SK-N-MC (cell line): ENCODE measurements at regions not wholly inside any gene's neighbourhood (a gene's known extent, or its start where the extent isn't known, plus 50 kb on each side); places are given as distances from the start of the nearest gene placed in this dataset.
"Not testable (repeated sequence)": the region's sequence is repeated elsewhere in the genome, so short reads cannot be mapped to it uniquely, and the experiment has no call there.

Source experiments
- DNase-seq: peaks from one replicate; pipeline ENCODE4 v3.0.0-alpha.2; 2011; ENCODE audit warnings: low read depth, low spot score
- H3K27ac ChIP-seq: fragments of 200-600 bp; sonication (generic); 2 replicates; pipeline ENCODE4 v1.5.1; 2016; ENCODE audit warnings: mixed run types
- H3K36me3 ChIP-seq: fragments of 200-600 bp; sonication (generic); 2 replicates; pipeline ENCODE4 v1.6.1; 2017; ENCODE audit warnings: antibody characterized with exemption, low read length, mixed read lengths; ENCODE audit not compliant: insufficient read depth
- H3K4me3 ChIP-seq: fragments of 200-600 bp; sonication (generic); 2 replicates; pipeline ENCODE4 v1.5.1; 2016
- H3K9ac ChIP-seq: fragments of 200-600 bp; sonication (generic); 2 replicates; pipeline ENCODE4 v1.8.0; 2017; ENCODE audit warnings: mixed run types, mixed read lengths; ENCODE audit not compliant: insufficient read length
- H3K9me3 ChIP-seq: fragments of 200-600 bp; sonication (generic); 2 replicates; pipeline ENCODE4 v1.6.1; 2017; ENCODE audit warnings: low read depth, mild to moderate bottlenecking, antibody characterized with exemption, low read length, moderate library complexity, mixed read lengths
- EZH2 ChIP-seq: fragments of 200-600 bp; sonication (generic); IDR thresholded peaks from one replicate; pipeline ENCODE4 v1.6.1; 2017; ENCODE audit warnings: antibody characterized with exemption
- FOXP2 ChIP-seq: optimal IDR thresholded peaks from 2 replicates; pipeline ENCODE3; 2011; ENCODE audit warnings: mild to moderate bottlenecking, moderate library complexity; ENCODE audit not compliant: insufficient read depth; ENCODE audit errors: extremely low read length, control extremely low read depth
- POLR2AphosphoS5 ChIP-seq: IDR thresholded peaks from 2 replicates; pipeline ENCODE4 v1.6.1; 2012; ENCODE audit warnings: mild to moderate bottlenecking, low read depth, low read length, borderline replicate concordance

DNA sequence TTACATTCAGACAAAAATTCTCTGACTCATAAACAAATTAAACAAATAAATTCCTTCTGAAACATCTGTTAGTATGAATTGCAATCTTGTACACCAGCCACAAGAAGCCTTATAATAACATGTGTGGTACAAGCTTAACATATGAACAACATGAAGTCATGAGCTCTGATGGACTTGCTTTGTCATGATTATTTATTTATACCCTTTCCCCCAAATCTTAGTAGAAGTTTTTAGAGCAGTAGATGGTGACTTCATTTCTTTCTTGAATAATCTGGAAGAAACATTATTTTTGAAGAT is 633.4 kb downstream of the EPHA3 start:
- no peak for DNase-seq
- no peak overlapping the region for H3K9ac ChIP-seq
- H3K36me3 ChIP-seq, result no peaks in the 10 kb centered on the region
- no peak overlapping the region for H3K4me3 ChIP-seq
- TF ChIP-seq EZH2 (no peak), POLR2AphosphoS5 (no peak), FOXP2 (no peak)
- no peak overlapping the region for H3K27ac ChIP-seq
- no peaks in the 10 kb centered on the region for H3K9me3 ChIP-seq

DNA sequence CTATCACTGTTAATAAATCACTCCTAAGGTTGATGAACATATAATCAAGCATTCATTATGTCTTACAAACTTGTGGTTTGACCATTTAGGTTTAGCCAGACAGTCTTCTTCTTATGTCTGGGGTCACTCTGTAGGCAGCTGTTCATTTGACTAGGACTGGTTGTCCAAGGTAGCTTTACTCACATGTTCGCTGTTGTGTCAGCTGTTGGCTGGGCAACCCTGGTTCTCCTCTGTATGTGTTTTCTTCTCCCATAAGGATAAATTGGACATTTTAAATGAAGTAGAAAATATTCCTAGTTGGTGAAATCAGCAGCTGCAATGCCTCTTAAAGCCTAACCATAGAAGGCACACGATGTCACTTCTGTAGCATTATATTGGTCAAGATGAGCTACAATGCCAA is 635.1 kb downstream of the EPHA3 start:
- Histone ChIP-seq H3K36me3 (no peaks in the 10 kb centered on the region), H3K27ac (no peak overlapping the region), H3K9ac (no peak overlapping the region), H3K4me3 (no peak overlapping the region), H3K9me3 (no peaks in the 10 kb centered on the region)
- no peak for DNase-seq
- TF ChIP-seq EZH2 (no peak), POLR2AphosphoS5 (no peak), FOXP2 (no peak)

DNA sequence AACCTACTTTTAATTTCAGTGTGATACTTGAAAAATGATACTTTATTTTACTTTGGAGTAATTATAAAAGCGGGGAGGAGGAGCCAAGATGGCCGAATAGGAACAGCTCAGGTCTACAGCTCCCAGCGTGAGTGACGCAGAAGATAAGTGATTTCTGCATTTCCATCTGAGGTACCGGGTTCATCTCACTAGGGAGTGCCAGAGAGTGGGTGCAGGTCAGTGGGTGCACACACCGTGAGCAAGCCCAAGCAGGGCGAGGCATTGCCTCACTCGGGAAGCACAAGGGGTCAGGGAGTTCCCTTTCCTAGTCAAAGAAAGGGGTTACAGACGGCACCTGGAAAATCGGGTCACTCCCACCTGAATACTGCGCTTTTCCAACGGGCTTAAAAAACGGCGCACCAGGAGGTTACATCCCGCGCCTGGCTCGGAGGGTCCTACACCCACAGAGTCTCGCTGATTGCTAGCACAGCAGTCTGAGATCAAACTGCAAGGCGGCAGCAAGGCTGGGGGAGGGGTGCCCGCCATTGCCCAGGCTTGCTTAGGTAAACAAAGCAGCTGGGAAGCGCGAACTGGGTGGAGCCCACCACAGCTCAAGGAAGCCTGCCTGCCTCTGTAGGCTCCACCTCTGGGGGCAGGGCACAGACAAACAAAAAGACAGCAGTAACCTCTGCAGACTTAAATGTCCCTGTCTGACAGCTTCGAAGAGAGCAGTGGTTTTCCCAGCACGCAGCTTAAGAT is 640.3 kb downstream of the EPHA3 start:
- H3K4me3 ChIP-seq, H3K9ac ChIP-seq, DNase-seq, H3K27ac ChIP-seq, H3K9me3 ChIP-seq, H3K36me3 ChIP-seq: not testable (repeated sequence)

DNA sequence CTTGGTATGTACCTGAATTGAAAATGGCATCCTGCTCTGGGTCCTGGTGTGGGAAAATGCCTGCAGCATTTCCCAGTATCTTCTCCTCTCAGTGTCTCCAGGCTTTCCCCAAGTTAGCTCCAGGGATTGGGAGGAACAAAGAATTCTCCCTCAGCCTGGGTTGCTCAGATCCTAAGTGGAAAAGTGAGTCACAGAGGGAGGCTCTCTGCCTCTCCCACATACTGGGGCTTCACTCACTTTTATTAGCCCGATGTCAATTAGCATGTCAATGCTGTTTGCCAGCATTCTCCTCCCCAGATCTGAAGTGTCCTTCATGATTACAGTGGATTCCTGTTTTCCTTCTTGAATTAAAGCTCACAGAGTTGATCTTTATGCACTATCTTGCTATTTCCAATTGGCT is 655.0 kb downstream of the EPHA3 start:
- Histone ChIP-seq H3K9ac (no peak overlapping the region), H3K27ac (no peak overlapping the region), H3K4me3 (no peak overlapping the region), H3K36me3 (no peaks in the 10 kb centered on the region), H3K9me3 (no peaks in the 10 kb centered on the region)
- no peak for DNase-seq
- TF ChIP-seq POLR2AphosphoS5 (no peak), EZH2 (no peak), FOXP2 (no peak)

DNA sequence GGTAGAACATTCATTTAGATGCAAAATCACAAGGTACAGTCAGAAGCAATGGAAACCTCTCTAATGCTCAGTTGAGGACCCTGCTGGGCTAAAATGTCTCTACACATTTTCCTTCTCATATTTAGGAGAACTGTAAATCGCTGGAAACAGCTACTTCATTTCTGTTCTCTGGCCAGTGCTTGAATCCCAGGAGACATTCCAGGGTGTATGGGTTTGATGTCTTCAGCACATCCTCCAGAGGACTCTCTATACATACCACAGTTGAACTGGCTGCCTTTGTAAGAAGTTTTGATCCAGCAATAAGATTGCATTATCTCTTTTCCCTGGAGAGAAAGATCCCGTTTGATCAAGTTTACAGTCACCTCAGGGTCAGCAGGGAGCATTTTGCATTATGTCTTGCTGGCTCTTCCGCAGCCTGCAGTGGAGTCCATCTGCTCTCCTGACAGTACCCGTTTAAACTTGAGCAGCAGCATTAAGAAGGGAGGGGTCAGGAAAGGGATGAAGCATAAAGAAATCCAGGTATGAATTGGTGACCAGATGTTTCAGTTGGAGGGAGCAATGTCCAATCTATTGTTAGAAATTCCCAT is 676.0 kb downstream of the EPHA3 start:
- DNase-seq, result no peak
- Histone ChIP-seq H3K27ac (no peak overlapping the region), H3K9me3 (no peaks in the 10 kb centered on the region), H3K36me3 (no peaks in the 10 kb centered on the region), H3K4me3 (no peak overlapping the region), H3K9ac (no peak overlapping the region)
- no peak for TF ChIP-seq POLR2AphosphoS5
- TF ChIP-seq FOXP2, result no peak
- TF ChIP-seq EZH2, result no peak

DNA sequence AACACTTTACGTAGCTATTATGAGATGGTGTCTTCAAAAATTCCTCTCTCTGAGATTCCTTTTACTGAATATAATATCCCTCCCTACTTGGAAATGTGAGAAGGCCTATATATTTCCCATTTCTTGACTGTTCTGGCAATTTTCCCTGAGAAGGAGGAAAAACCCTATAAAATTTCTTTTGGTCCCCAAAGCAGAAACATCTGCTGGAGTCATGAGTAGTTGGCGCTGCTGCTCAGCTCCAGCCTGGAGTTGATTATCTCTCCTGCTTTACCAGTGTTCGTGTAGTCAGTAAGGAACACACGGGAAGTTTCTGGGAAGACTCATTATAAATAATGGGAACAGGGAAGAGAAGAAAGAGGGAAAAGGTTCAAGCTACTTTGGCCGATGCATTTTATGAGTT is 680.1 kb downstream of the EPHA3 start:
- H3K27ac ChIP-seq, result peak overlapping the region; percentile 75; the same call in 1 of the 2 replicates
- H3K4me3 ChIP-seq, result peak overlapping the region; percentile 60
- peak; percentile 72 for DNase-seq
- H3K9ac ChIP-seq, result no peak overlapping the region
- no peaks in the 10 kb centered on the region for H3K36me3 ChIP-seq
- no peaks in the 10 kb centered on the region for H3K9me3 ChIP-seq
- TF ChIP-seq EZH2 (no peak), POLR2AphosphoS5 (peak; percentile 54; the same call in 1 of the 2 replicates)

DNA sequence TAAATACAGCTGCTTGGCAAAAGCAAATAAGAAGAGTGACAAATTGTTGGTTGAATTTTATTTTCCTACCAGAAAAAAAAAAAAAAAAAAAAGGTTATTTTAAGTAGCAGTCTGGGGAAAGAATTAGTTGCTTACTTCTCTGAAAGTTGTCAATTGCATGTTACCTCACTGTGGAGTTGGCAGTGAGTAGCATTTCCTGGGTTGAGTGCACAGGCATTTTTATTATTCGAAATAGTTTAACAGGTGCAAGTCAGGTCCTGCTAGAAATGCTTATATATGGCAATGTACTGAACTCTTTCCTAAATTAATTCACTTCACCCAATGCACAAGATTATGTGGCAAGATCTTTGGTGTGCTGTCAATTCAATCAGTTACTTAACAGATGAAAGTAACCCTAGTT is 680.6 kb downstream of the EPHA3 start:
- TF ChIP-seq POLR2AphosphoS5, result no peak
- no peak for TF ChIP-seq EZH2
- TF ChIP-seq FOXP2, result no peak

DNA sequence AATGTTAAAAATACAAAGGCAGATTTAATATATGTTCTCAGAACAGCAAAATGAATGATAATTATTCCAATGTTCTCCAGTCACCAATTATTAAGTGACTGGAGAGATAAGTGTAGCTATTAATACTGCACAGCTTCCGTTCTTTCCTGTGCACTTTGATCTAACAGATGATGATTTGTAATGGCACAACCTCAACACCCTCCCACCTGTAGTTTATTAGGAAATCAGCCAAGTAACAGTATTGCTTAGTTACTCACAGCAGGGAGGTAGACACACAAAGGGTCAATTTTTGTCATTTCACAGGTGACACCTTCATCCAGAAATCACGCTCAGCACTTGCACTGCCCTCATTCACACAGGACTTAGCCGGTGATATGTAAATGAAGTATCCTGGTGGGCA is 688.1 kb downstream of the EPHA3 start:
- TF ChIP-seq FOXP2 (no peak), EZH2 (no peak), POLR2AphosphoS5 (no peak)
- Histone ChIP-seq H3K9me3 (no peaks in the 10 kb centered on the region; the same call in 1 of the 2 replicates), H3K36me3 (no peaks in the 10 kb centered on the region), H3K9ac (no peak overlapping the region), H3K4me3 (no peak overlapping the region), H3K27ac (no peak overlapping the region)
- no peak for DNase-seq

More for the DNA sequence above, 680.6 kb downstream of the EPHA3 start:
- H3K36me3 ChIP-seq, result no peaks in the 10 kb centered on the region
- peak overlapping the region; percentile 75; the same call in 1 of the 2 replicates for H3K27ac ChIP-seq
- no peak overlapping the region for H3K9ac ChIP-seq
- DNase-seq, result no peak
- peak overlapping the region; percentile 60 for H3K4me3 ChIP-seq
- H3K9me3 ChIP-seq, result no peaks in the 10 kb centered on the region

DNA sequence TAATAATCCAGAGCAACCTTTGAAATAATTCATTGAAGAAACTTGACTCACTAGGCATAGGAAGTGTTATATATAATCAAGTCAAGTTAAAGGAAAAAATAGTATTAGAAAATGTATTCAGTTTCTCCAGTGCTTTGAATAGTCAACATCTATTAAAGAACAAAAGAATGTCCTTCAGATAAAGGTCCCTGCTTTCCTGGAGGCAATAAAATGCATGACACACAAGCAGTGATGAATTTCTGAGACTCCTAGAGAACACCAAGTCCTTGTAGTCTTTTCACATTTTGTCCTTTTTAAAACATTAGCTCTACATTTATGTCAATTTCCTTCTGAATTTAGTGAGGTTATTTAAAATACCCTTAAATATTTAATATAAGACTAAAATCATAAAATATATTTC is 695.5 kb downstream of the EPHA3 start:
- TF ChIP-seq POLR2AphosphoS5, result no peak
- no peak for TF ChIP-seq FOXP2
- no peak for TF ChIP-seq EZH2
- H3K4me3 ChIP-seq, result no peak overlapping the region
- H3K9ac ChIP-seq, result no peak overlapping the region
- no peak for DNase-seq
- no peaks in the 10 kb centered on the region; the same call in 1 of the 2 replicates for H3K9me3 ChIP-seq
- no peaks in the 10 kb centered on the region for H3K36me3 ChIP-seq
- H3K27ac ChIP-seq, result no peak overlapping the region
